Keratinocyte (primary cell): ENCODE measurements at regions not wholly inside any gene's neighbourhood (a gene's known extent, or its start where the extent isn't known, plus 50 kb on each side); places are given as distances from the start of the nearest gene placed in this dataset.

Source experiments
- DNase-seq: peaks from one replicate; pipeline ENCODE4 v3.0.0-alpha.2; 2011; ENCODE audit warnings: low read depth, missing footprints, low spot score
- FAIRE-seq: peaks from 2 replicates; lab custom pipeline; 2011; peaks lifted over from hg19 to GRCh38; lab: Jason Lieb, UNC
- H2AFZ ChIP-seq: 2 replicates; pipeline ENCODE4 v1.6.0; 2012; ENCODE audit warnings: low read length, control low read depth, inconsistent platforms; ENCODE audit not compliant: control insufficient read depth
- H3K27ac ChIP-seq: 2 replicates; pipeline ENCODE4 v1.5.1; 2011; ENCODE audit warnings: low read length; ENCODE audit not compliant: control insufficient read depth, insufficient read depth
- H3K27me3 ChIP-seq: 3 replicates; pipeline ENCODE4 v1.6.0; 2011; ENCODE audit warnings: low read length; ENCODE audit not compliant: control insufficient read depth, insufficient read depth; ENCODE audit errors: extremely low read depth
- H3K36me3 ChIP-seq, 2 experiments: 2 replicates in 1 of 2; 3 replicates in 1 of 2; pipeline ENCODE4 v1.5.1; 2011; ENCODE audit warnings: low read length in 2 of 2, mild to moderate bottlenecking in 1 of 2; ENCODE audit not compliant: control insufficient read depth in 2 of 2, insufficient read depth in 2 of 2; ENCODE audit errors: extremely low read depth in 1 of 2
- H3K4me1 ChIP-seq: 3 replicates; pipeline ENCODE4 v1.5.1; 2011; ENCODE audit warnings: low read length; ENCODE audit not compliant: control insufficient read depth, insufficient read depth; ENCODE audit errors: extremely low read depth
- H3K4me2 ChIP-seq: 3 replicates; pipeline ENCODE4 v1.6.0; 2011; ENCODE audit warnings: low read depth, low read length; ENCODE audit not compliant: control insufficient read depth, insufficient read depth; ENCODE audit errors: extremely low read depth
- H3K4me3 ChIP-seq, 3 experiments: fragments of 200-600 bp in 1 of 3; sonication (generic) in 1 of 3; 2 replicates in 2 of 3; 3 replicates in 1 of 3; pipeline ENCODE4 v1.5.1; 2011 to 2016; ENCODE audit warnings: low read length in 3 of 3, mild to moderate bottlenecking in 3 of 3, control low read depth in 2 of 3, inconsistent platforms in 1 of 3, low read depth in 1 of 3, mixed read lengths in 1 of 3, mixed run types in 1 of 3, moderate library complexity in 1 of 3; ENCODE audit not compliant: control insufficient read depth in 2 of 3, insufficient read depth in 2 of 3; ENCODE audit errors: extremely low read depth in 1 of 3
- H3K79me2 ChIP-seq: 2 replicates; pipeline ENCODE4 v1.6.0; 2012; ENCODE audit warnings: low read length; ENCODE audit not compliant: control insufficient read depth, insufficient read depth
- H3K9ac ChIP-seq: 3 replicates; pipeline ENCODE4 v1.6.0; 2011; ENCODE audit warnings: low read length; ENCODE audit not compliant: control insufficient read depth, insufficient read depth; ENCODE audit errors: extremely low read depth
- H3K9me1 ChIP-seq: 3 replicates; pipeline ENCODE4 v1.6.0; 2011; ENCODE audit warnings: low read length; ENCODE audit not compliant: control insufficient read depth, insufficient read depth; ENCODE audit errors: extremely low read depth
- H3K9me3 ChIP-seq: 2 replicates; pipeline ENCODE4 v1.5.1; 2012; ENCODE audit warnings: low read depth, low read length; ENCODE audit not compliant: control insufficient read depth
- H4K20me1 ChIP-seq: 3 replicates; pipeline ENCODE4 v1.6.0; 2011; ENCODE audit warnings: low read length; ENCODE audit not compliant: control insufficient read depth, insufficient read depth; ENCODE audit errors: extremely low read depth
- EZH2 ChIP-seq: IDR thresholded peaks from one replicate; pipeline ENCODE4 v1.6.1; 2012; ENCODE audit warnings: inconsistent platforms, mild to moderate bottlenecking, low read length, moderate library complexity
- dilution Hi-C: fragments of 300-500 bp; cut with MboI; formaldehyde crosslinking; loops from one replicate; pipeline ENCODE4 v1.7.0; 2020; ENCODE audit warnings: low sequenced_read_pairs; ENCODE audit not compliant: extremely low pct_ligation_motif_present
- TF ChIP-seq, protein P1 (sequence below), 3 experiments: IDR thresholded peaks in 1 of 3; conservative IDR thresholded peaks in 1 of 3; optimal IDR thresholded peaks in 1 of 3; 2 replicates in 2 of 3; 3 replicates in 1 of 3; pipeline versions ENCODE3 to v1.5.1; 2011; ENCODE audit warnings: low read length in 3 of 3, mild to moderate bottlenecking in 3 of 3, moderate library complexity in 2 of 3, control low read depth in 1 of 3, inconsistent platforms in 1 of 3; ENCODE audit not compliant: insufficient read depth in 2 of 3; ENCODE audit errors: extremely low read depth in 1 of 3

DNA sequence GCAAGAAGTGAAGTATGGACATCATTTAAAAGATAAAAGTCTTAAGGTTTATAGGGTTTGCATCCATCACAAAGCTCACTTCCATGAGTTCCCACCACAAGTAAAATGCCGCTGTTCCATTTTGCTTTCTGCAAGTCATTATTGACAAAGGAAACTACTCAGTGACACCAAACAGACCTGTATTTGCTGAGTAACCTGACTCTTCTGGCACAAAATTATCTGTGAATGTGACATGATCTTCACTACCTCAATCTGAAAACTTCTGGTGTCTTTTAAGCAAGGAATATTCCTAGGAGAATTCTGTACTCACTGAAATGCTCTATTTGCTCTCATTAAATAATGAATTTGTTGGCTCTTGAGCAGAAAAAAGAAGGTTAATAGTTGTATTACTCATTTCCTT, 1077.4 kb upstream of the ADGRL4 start:
- dilution Hi-C loops = no loop called here
- Histone ChIP-seq H3K9me1 (no peaks in the 10 kb centered on the region), H3K36me3 (no peaks in the 10 kb centered on the region), H3K9ac (no peak overlapping the region), H3K4me3 (no peak overlapping the region), H3K4me2 (no peak overlapping the region), H4K20me1 (no peaks in the 10 kb centered on the region), H3K79me2 (no peaks in the 10 kb centered on the region), H2AFZ (no peak overlapping the region), H3K27ac (no peak overlapping the region), H3K27me3 (no peaks in the 10 kb centered on the region), H3K9me3 (no peaks in the 10 kb centered on the region), H3K4me1 (no peaks in the 10 kb centered on the region)
- DNase-seq (no peak), FAIRE-seq (no peak)
- no peak for TF ChIP-seq EZH2
- TF ChIP-seq, protein P1, sequence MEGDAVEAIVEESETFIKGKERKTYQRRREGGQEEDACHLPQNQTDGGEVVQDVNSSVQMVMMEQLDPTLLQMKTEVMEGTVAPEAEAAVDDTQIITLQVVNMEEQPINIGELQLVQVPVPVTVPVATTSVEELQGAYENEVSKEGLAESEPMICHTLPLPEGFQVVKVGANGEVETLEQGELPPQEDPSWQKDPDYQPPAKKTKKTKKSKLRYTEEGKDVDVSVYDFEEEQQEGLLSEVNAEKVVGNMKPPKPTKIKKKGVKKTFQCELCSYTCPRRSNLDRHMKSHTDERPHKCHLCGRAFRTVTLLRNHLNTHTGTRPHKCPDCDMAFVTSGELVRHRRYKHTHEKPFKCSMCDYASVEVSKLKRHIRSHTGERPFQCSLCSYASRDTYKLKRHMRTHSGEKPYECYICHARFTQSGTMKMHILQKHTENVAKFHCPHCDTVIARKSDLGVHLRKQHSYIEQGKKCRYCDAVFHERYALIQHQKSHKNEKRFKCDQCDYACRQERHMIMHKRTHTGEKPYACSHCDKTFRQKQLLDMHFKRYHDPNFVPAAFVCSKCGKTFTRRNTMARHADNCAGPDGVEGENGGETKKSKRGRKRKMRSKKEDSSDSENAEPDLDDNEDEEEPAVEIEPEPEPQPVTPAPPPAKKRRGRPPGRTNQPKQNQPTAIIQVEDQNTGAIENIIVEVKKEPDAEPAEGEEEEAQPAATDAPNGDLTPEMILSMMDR (optimal IDR thresholded peaks at IDR 0.05 in 1 of 3, IDR thresholded peaks at IDR 0.05 in 1 of 3, conservative IDR thresholded peaks at IDR 0.05 in 1 of 3; ENCODE audit: extremely low read depth in 1 of 3, insufficient read depth in 2 of 3, low read length in 3 of 3) = no peak

DNA sequence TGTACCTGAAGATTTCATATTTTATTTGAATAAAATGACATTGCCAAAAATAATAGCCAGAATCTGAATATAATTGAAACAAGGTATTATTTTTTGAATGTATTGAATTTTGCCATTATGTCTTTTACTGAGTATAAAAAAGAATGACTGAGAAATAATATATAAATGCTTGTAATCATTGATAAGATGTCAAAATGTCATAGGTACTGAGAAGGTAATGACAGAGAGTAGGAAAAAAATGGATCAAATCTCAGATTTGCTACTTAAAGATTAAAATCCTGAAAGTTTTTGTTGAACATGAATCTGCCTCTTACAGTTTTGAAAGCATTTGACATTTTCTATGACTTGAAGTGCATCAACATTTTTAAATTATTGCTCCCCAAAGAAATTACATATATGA, 1069.9 kb upstream of the ADGRL4 start:
- DNase-seq (no peak), FAIRE-seq (no peak)
- Histone ChIP-seq H3K9ac (no peak overlapping the region), H3K36me3 (no peaks in the 10 kb centered on the region), H3K9me1 (no peaks in the 10 kb centered on the region), H4K20me1 (no peaks in the 10 kb centered on the region), H3K27me3 (no peaks in the 10 kb centered on the region), H2AFZ (no peak overlapping the region), H3K9me3 (no peaks in the 10 kb centered on the region), H3K4me3 (no peak overlapping the region), H3K27ac (no peak overlapping the region), H3K4me2 (no peak overlapping the region), H3K79me2 (no peaks in the 10 kb centered on the region), H3K4me1 (no peaks in the 10 kb centered on the region)
- dilution Hi-C loops = no loop called here
- no peak for TF ChIP-seq EZH2
- TF ChIP-seq, protein P1 (optimal IDR thresholded peaks at IDR 0.05 in 1 of 3, IDR thresholded peaks at IDR 0.05 in 1 of 3, conservative IDR thresholded peaks at IDR 0.05 in 1 of 3; ENCODE audit: extremely low read depth in 1 of 3, insufficient read depth in 2 of 3, low read length in 3 of 3) = no peak
